A549 (cell line): ENCODE measurements at regions not wholly inside any gene's neighbourhood (a gene's known extent, or its start where the extent isn't known, plus 50 kb on each side); places are given as distances from the start of the nearest gene placed in this dataset.
"Not testable (repeated sequence)": the region's sequence is repeated elsewhere in the genome, so short reads cannot be mapped to it uniquely, and the experiment has no call there.

Experiments
- EP300 ChIP-seq, 2 experiments: fragments of >200 bp; sonication (Bioruptor Twin); formaldehyde crosslinking; IDR thresholded peaks; 2 replicates in 1 of 2; 3 replicates in 1 of 2; pipeline ENCODE4 v1.6.1; 2016 to 2017
- HEYL ChIP-seq: fragments of 250-450 bp; sonication (Bioruptor Pico); IDR thresholded peaks from 2 replicates; pipeline ENCODE4 v1.8.0; 2021; ENCODE audit warnings: mild to moderate bottlenecking, moderate library complexity
- POLR2A ChIP-seq: IDR thresholded peaks from 2 replicates; pipeline ENCODE4 v1.6.1; 2012; ENCODE audit warnings: mild to moderate bottlenecking, low read length
- RAD21 ChIP-seq, 2 experiments: fragments of >200 bp in 1 of 2; sonication (Bioruptor Twin) in 1 of 2; formaldehyde crosslinking in 1 of 2; IDR thresholded peaks in 1 of 2; conservative IDR thresholded peaks in 1 of 2; 2 replicates in 1 of 2; 3 replicates in 1 of 2; pipeline ENCODE4 v1.6.1; 2012 to 2018; ENCODE audit warnings: inconsistent platforms in 1 of 2
- TF ChIP-seq, protein P1 (sequence below): fragments of >200 bp; sonication (Bioruptor Twin); formaldehyde crosslinking; IDR thresholded peaks from 3 replicates; pipeline ENCODE4 v1.5.1; 2016
- TF ChIP-seq, protein P2 (sequence below): fragments of 250-450 bp; sonication (Bioruptor Pico); IDR thresholded peaks from 2 replicates; pipeline ENCODE4 v1.5.0; 2020; ENCODE audit warnings: low read depth, mild to moderate bottlenecking, moderate library complexity

DNA sequence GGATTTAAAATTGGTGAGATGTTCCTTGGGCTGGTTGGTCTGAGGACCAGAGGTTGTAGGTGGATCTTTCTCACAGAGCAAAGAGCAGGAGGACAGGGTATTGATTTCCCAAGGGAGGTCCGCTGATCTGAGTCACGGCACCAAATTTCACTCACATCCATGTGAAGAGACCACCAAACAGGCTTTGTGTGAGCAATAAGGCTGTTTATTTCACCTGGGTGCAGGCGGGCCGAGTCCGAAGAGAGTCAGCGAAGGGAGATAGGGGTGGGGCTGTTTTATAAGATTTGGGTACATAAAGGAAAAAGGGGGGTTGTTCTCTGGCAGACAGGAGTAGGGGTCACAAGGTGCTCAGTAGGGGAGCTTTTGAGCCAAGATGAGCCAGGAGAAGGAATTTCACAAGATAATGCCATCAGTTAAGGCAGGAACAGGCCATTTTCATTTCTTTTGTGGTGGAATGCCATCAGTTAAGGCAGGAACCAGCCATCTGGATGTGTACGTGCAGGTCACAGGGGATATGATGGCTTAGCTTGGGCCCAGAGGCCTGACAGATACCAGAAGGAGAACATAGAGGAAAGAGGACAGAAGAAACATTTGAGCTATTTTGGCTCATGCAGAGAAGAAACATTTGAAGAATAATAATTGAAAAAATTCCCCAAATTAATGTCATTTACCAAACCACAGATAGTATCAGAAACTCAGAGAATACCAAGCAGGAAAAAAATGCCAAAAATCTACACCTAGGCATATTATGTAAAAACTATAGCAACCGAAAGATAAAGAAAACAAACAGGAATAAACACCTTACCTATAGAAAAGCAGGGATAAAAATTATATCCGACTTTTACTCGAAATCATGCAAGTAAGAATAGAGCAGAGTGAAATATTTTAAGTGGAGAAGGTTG, 585.2 kb upstream of the MDGA2 start:
- TF ChIP-seq POLR2A; RAD21 (conservative IDR thresholded peaks at IDR 0.05 in 1 of 2, IDR thresholded peaks at IDR 0.05 in 1 of 2); EP300 (IDR thresholded peaks at IDR 0.05); HEYL (CRISPR knock-in tag): not testable (repeated sequence)
- TF ChIP-seq, protein P1, sequence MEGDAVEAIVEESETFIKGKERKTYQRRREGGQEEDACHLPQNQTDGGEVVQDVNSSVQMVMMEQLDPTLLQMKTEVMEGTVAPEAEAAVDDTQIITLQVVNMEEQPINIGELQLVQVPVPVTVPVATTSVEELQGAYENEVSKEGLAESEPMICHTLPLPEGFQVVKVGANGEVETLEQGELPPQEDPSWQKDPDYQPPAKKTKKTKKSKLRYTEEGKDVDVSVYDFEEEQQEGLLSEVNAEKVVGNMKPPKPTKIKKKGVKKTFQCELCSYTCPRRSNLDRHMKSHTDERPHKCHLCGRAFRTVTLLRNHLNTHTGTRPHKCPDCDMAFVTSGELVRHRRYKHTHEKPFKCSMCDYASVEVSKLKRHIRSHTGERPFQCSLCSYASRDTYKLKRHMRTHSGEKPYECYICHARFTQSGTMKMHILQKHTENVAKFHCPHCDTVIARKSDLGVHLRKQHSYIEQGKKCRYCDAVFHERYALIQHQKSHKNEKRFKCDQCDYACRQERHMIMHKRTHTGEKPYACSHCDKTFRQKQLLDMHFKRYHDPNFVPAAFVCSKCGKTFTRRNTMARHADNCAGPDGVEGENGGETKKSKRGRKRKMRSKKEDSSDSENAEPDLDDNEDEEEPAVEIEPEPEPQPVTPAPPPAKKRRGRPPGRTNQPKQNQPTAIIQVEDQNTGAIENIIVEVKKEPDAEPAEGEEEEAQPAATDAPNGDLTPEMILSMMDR, result not testable (repeated sequence)
- TF ChIP-seq, protein P2, sequence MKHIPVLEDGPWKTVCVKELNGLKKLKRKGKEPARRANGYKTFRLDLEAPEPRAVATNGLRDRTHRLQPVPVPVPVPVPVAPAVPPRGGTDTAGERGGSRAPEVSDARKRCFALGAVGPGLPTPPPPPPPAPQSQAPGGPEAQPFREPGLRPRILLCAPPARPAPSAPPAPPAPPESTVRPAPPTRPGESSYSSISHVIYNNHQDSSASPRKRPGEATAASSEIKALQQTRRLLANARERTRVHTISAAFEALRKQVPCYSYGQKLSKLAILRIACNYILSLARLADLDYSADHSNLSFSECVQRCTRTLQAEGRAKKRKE (CRISPR knock-in tag), result not testable (repeated sequence)
